ENCODE measurements at regions not wholly inside any gene's neighbourhood (a gene's known extent, or its start where the extent isn't known, plus 50 kb on each side); places are given as distances from the start of the nearest gene placed in this dataset.

DNA sequence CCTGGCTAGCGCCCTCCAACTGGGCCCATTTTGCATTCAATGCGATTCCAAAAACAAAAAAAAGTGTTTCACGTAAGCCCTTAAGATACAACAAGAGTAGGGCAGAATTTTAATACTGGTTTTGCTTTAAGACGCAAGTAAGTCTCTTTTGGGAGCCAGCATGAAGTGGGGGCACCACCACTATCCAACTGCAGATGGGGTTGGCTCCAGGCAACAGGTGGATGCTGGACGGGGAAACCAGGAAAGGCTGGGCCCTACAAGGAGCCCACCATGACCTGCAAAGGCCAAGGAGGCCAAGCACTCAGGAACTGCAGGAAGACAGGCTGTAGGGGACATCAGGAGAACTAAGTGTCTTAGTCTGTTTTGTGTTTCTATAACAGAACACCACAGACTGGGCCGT is 86.5 kb upstream of the INSIG1 start:
- no peak for DNase-seq
- ATAC-seq = no peak
- Mint-ChIP-seq H3K36me3 (ENCODE audit: low read depth) (peaks cover 2% of the 10 kb centered on the region), H3K4me3 (no peak overlapping the region), H3K27me3 (peaks cover 4% of the 10 kb centered on the region), H3K4me1 (peaks cover 44% of the 10 kb centered on the region), H3K27ac (no peak overlapping the region), H3K9me3 (ENCODE audit: low read depth) (peaks cover 2% of the 10 kb centered on the region)
- CTCF ChIA-PET = no interaction called here
- POLR2A ChIA-PET = no interaction called here
- intact Hi-C loops (cut with DNase I, micrococcal nuclease) = no loop called here

GRCh38 chr7:155211761-155212160 is 85.9 kb upstream of the INSIG1 start:
- ChIA-PET POLR2A (no interaction called here), CTCF (interaction anchor here (0.7 kb wide), 1 partner anchor 41 kb away, joined by 3 read pairs; no protein-coding TSS in a partner anchor)
- DNase-seq (no peak), ATAC-seq (no peak)
- Mint-ChIP-seq H3K27ac (no peak overlapping the region), H3K27me3 (peaks cover 4% of the 10 kb centered on the region), H3K4me1 (peaks cover 41% of the 10 kb centered on the region), H3K36me3 (ENCODE audit: low read depth) (peaks cover 2% of the 10 kb centered on the region), H3K4me3 (no peak overlapping the region), H3K9me3 (ENCODE audit: low read depth) (peaks cover 2% of the 10 kb centered on the region)
- intact Hi-C loops (cut with DNase I, micrococcal nuclease) = no loop called here

DNA sequence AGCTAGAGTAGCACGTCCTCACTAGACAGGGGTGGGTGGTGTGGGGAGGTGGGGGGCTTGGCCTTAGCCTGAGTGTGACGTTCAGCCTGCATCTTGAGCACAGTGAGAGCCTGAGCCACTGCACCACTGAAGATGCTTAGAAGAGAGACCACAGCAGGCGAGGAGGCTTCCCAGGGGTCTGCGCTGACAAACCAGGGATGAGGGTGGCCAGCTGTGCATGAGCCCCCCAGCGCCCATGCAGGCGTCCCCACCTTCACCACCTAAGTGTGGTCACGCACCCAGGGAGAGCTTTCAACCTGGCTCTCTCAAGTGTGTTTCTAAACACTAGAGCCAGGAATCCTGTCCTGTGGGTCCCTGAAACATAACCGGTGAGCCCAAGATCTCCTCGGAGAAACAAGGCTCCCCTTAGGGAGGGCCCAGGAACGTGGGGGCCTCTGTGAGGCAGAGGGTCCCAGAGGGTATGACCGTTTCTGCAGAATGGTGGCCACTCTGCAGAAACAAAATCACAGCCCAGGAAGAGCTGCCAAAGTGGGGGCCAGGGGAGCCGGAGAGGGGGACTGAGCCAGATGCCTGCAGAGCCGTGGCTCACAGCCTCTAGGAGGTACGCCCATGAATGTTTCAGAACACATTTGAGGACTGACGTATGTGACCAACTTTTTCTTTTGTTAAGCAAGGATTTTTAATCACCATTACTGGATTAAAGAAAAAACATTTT is 85.2 kb upstream of the INSIG1 start:
- no peak for DNase-seq
- Mint-ChIP-seq H3K36me3 (ENCODE audit: low read depth) (peaks cover under 1% of the 10 kb centered on the region), H3K4me3 (no peak overlapping the region), H3K27me3 (peaks cover 4% of the 10 kb centered on the region), H3K9me3 (ENCODE audit: low read depth) (peaks cover under 1% of the 10 kb centered on the region), H3K27ac (no peak overlapping the region), H3K4me1 (peaks cover 36% of the 10 kb centered on the region)
- ATAC-seq = no peak
- intact Hi-C loops (cut with DNase I, micrococcal nuclease) = no loop called here
- ChIA-PET CTCF (interaction anchor here (0.5 to 0.7 kb wide), 2 partner anchors 40 to 137 kb away, joined by 3 to 4 read pairs; no protein-coding TSS in a partner anchor), POLR2A (no interaction called here)

DNA sequence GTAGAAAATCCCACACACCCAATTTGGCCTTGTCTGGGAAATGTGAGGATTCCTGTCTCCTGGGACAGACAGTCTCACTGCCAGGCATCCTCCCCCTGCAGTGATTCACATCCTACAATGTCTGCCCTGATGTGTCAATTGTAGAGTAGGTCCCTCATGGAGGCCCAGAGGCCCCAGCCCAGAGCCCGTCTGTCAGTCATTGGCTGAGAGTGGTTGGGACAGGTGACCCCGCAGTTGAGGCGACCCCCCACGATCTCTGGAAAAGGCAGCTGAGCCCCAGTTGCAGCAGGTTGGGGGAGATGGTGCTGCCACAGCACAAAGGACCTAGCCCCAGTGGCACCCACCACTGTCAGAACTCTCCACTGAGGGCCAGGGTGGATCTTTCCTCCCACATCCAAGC is 84.3 kb upstream of the INSIG1 start:
- POLR2A ChIA-PET = no interaction called here
- Mint-ChIP-seq H3K27ac (peak overlapping the region; percentile 51), H3K27me3 (peaks cover 4% of the 10 kb centered on the region), H3K36me3 (ENCODE audit: low read depth) (no peaks in the 10 kb centered on the region), H3K9me3 (ENCODE audit: low read depth) (no peaks in the 10 kb centered on the region), H3K4me1 (peaks cover 34% of the 10 kb centered on the region), H3K4me3 (no peak overlapping the region)
- ATAC-seq = peak; percentile 38
- intact Hi-C loops (cut with DNase I, micrococcal nuclease) = no loop called here
- CTCF ChIA-PET = interaction anchor here (0.9 kb wide), 1 partner anchor 24 kb away, joined by 3 read pairs; no protein-coding TSS in a partner anchor
- peak; percentile 47 for DNase-seq

GRCh38 chr7:155213955-155214740 is 83.5 kb upstream of the INSIG1 start:
- ATAC-seq = no peak
- Mint-ChIP-seq H3K4me1 (peaks cover 28% of the 10 kb centered on the region), H3K27me3 (peaks cover 4% of the 10 kb centered on the region), H3K27ac (peak overlapping the region; percentile 51), H3K4me3 (no peak overlapping the region), H3K36me3 (ENCODE audit: low read depth) (no peaks in the 10 kb centered on the region), H3K9me3 (ENCODE audit: low read depth) (no peaks in the 10 kb centered on the region)
- intact Hi-C loops (cut with DNase I, micrococcal nuclease) = no loop called here
- ChIA-PET CTCF (interaction anchor here (0.6 to 0.9 kb wide), 3 partner anchors 16 to 166 kb away, joined by 3 to 4 read pairs (median 3); no protein-coding TSS in a partner anchor), POLR2A (interaction anchor here (0.6 kb wide), 1 partner anchor 467 kb away, joined by 5 read pairs; no protein-coding TSS in a partner anchor)
- DNase-seq = no peak

GRCh38 chr7:155215576-155216325 is 81.9 kb upstream of the INSIG1 start:
- no peak for DNase-seq
- H3K4me3 Mint-ChIP-seq = no peak overlapping the region
- POLR2A ChIA-PET = no interaction called here
- no peak for ATAC-seq
- H3K27me3 Mint-ChIP-seq = peaks cover 4% of the 10 kb centered on the region
- H3K27ac Mint-ChIP-seq = no peak overlapping the region
- no peaks in the 10 kb centered on the region for H3K36me3 Mint-ChIP-seq (ENCODE audit: low read depth)
- CTCF ChIA-PET = interaction anchor here (0.9 to 1.4 kb wide), 2 partner anchors 25 to 47 kb away, joined by 3 read pairs; no protein-coding TSS in a partner anchor
- H3K4me1 Mint-ChIP-seq = peaks cover 18% of the 10 kb centered on the region
- H3K9me3 Mint-ChIP-seq (ENCODE audit: low read depth) = no peaks in the 10 kb centered on the region
- intact Hi-C loops (cut with DNase I, micrococcal nuclease) = no loop called here

GRCh38 chr7:155216475-155217272 is 81.0 kb upstream of the INSIG1 start:
- intact Hi-C loops (cut with DNase I, micrococcal nuclease) = no loop called here
- Mint-ChIP-seq H3K27me3 (peaks cover 6% of the 10 kb centered on the region), H3K4me3 (no peak overlapping the region), H3K4me1 (peaks cover 18% of the 10 kb centered on the region), H3K27ac (no peak overlapping the region), H3K9me3 (ENCODE audit: low read depth) (no peaks in the 10 kb centered on the region), H3K36me3 (ENCODE audit: low read depth) (no peaks in the 10 kb centered on the region)
- ChIA-PET POLR2A (no interaction called here), CTCF (interaction anchor here (0.7 to 1.3 kb wide), 3 partner anchors 27 to 81 kb away, joined by 3 to 4 read pairs (median 4); partner anchors contain the start of gene INSIG1)
- ATAC-seq (no peak), DNase-seq (no peak)

- CTCF ChIA-PET = interaction anchor here (1.2 to 1.3 kb wide), 2 partner anchors 28 to 80 kb away, joined by 3 read pairs; partner anchors contain the start of gene INSIG1
- peaks cover 6% of the 10 kb centered on the region for H3K27me3 Mint-ChIP-seq
- peaks cover 21% of the 10 kb centered on the region for H3K4me1 Mint-ChIP-seq
- DNase-seq = peak; percentile 44
- ATAC-seq = peak; percentile 77
- no peaks in the 10 kb centered on the region for H3K9me3 Mint-ChIP-seq (ENCODE audit: low read depth)
- intact Hi-C loops (cut with DNase I, micrococcal nuclease) = no loop called here
- POLR2A ChIA-PET = interaction anchor here (0.6 kb wide), 1 partner anchor 33 kb away, joined by 3 read pairs; no protein-coding TSS in a partner anchor
- no peaks in the 10 kb centered on the region for H3K36me3 Mint-ChIP-seq (ENCODE audit: low read depth)
- H3K27ac Mint-ChIP-seq = no peak overlapping the region
- no peak overlapping the region for H3K4me3 Mint-ChIP-seq
Measured at GRCh38 chr7:155217634-155218033, 80.0 kb upstream of the INSIG1 start.

DNA sequence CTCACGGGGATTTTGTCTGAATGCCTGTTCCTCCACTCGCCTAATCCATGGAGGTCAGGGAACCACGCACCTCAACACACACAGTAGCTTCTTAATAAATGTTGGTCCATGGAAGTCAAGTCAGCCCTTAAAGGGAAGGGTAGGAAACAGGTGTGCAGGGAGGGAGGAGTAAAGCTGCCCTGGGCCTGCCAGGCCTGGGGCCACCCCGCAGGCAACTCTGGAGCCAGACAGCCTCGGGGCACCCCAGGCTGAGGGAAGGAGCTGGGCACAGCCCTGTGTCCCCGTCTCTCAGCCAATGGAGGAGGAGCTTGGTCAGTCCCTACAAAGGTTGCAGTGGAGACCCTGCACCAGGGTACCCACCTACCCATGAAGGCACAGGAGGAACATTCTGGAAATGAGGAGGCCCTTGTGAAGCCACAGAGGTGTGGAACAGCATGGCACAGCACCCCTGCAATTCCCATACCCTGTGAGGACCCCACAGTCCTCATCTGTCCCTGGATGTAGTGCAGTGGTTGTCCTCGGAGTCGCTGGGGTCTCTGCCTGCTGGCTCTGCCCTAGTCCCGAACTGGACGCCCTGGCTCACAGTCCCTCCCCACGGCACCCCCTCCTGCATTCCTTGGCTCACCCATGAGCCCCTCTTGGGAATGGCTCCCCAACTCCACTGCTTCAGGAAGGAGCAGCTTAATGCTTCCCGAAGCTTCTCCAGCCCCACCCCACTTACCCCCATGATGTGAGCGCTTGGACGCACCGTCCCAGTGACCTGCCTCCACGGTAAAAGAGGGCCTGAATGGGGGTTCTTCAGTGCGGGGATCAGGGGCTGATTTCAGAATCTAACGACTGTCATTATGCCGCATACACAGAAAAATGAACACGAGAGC is 79.2 kb upstream of the INSIG1 start:
- no peak overlapping the region for H3K4me3 Mint-ChIP-seq
- peaks cover 6% of the 10 kb centered on the region for H3K27me3 Mint-ChIP-seq
- CTCF ChIA-PET = interaction anchor here (1.0 to 1.2 kb wide), 2 partner anchors 24 to 29 kb away, joined by 3 read pairs; no protein-coding TSS in a partner anchor
- no peak overlapping the region for H3K27ac Mint-ChIP-seq
- DNase-seq (no peak), ATAC-seq (no peak)
- intact Hi-C loops (cut with DNase I, micrococcal nuclease) = no loop called here
- H3K9me3 Mint-ChIP-seq (ENCODE audit: low read depth) = no peaks in the 10 kb centered on the region
- H3K36me3 Mint-ChIP-seq (ENCODE audit: low read depth) = no peaks in the 10 kb centered on the region
- H3K4me1 Mint-ChIP-seq = peaks cover 19% of the 10 kb centered on the region
- POLR2A ChIA-PET = no interaction called here

GRCh38 chr7:155219154-155219531 is 78.5 kb upstream of the INSIG1 start:
- intact Hi-C loops (cut with DNase I, micrococcal nuclease) = no loop called here

More at GRCh38 chr7:155219154-155219531, 78.5 kb upstream of the INSIG1 start:
- Mint-ChIP-seq H3K27me3 (peaks cover 6% of the 10 kb centered on the region), H3K36me3 (ENCODE audit: low read depth) (no peaks in the 10 kb centered on the region), H3K4me3 (no peak overlapping the region), H3K27ac (no peak overlapping the region), H3K9me3 (ENCODE audit: low read depth) (no peaks in the 10 kb centered on the region), H3K4me1 (peaks cover 13% of the 10 kb centered on the region)
- DNase-seq = no peak
- ATAC-seq = no peak
- ChIA-PET POLR2A (no interaction called here), CTCF (no interaction called here)
